Neural cell (in vitro differentiated cells): ENCODE measurements at regions not wholly inside any gene's neighbourhood (a gene's known extent, or its start where the extent isn't known, plus 50 kb on each side); places are given as distances from the start of the nearest gene placed in this dataset.
A peak's percentile ranks its signal among the peaks of the same experiment; 100 is the strongest.

Source experiments
- EP300 ChIP-seq: fragments of 450-650 bp; conservative IDR thresholded peaks from 2 replicates; pipeline ENCODE4 v1.6.1; 2014; ENCODE audit warnings: antibody characterized with exemption, mild to moderate bottlenecking, moderate library complexity; ENCODE audit not compliant: poor library complexity, severe bottlenecking
- EZH2 ChIP-seq: fragments of 200-600, 300-800 bp; shearing (Covaris generic), sonication (generic); IDR thresholded peaks from 2 replicates; pipeline ENCODE4 v1.6.1; 2014; ENCODE audit warnings: antibody characterized with exemption, low read length, borderline replicate concordance, mild to moderate bottlenecking; ENCODE audit not compliant: insufficient read depth, poor library complexity, severe bottlenecking
- POLR2AphosphoS5 ChIP-seq: IDR thresholded peaks from 2 replicates; pipeline ENCODE4 v1.6.1; 2012
- RAD21 ChIP-seq: fragments of 450-650 bp; conservative IDR thresholded peaks from 2 replicates; pipeline ENCODE4 v1.6.1; 2014; ENCODE audit warnings: antibody characterized with exemption, mild to moderate bottlenecking, moderate library complexity
- SMC3 ChIP-seq: fragments of 450-650 bp; conservative IDR thresholded peaks from 2 replicates; pipeline ENCODE4 v1.6.1; 2014; ENCODE audit warnings: antibody characterized with exemption, mild to moderate bottlenecking, moderate library complexity; ENCODE audit not compliant: poor library complexity
- TAF1 ChIP-seq: IDR thresholded peaks from 2 replicates; pipeline ENCODE4 v1.6.1; 2012; ENCODE audit warnings: low read depth
- TF ChIP-seq, protein P1 (sequence below): fragments of 450-650 bp; IDR thresholded peaks from 2 replicates; pipeline ENCODE4 v1.5.1; 2014; ENCODE audit warnings: antibody characterized with exemption, mild to moderate bottlenecking, moderate library complexity; ENCODE audit not compliant: poor library complexity, severe bottlenecking
- TF ChIP-seq, protein P2 (sequence below): IDR thresholded peaks from 2 replicates; pipeline ENCODE4 v1.6.1; 2012; ENCODE audit warnings: borderline replicate concordance

DNA sequence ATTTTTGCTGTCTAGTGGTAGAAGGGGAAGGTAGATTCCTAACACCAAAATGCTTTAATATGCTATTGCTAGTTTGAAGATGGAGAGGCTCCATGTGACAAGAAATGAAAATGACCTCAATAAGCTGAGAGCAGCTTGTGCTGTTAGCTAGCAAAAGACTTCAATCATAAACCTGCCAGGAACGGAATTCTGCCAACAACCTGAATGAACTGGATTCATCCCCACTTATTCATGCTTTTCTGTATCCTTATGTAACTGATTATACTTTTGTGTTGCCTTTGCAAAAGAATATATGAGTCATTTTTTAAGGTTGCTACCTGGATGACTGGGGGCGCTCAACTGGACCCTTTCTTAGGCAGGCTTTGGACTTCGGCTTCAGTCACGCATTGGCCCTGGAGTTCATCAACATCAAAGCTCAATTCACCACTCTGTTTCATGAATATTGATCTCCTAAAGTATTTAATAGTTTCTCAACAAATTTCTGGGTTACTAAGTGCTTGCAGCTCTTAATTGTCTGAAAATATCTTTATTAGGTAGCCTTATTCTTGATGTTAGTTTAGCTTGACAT, 97.5 kb upstream of the KCNJ3 start:
- TF ChIP-seq, protein P1, sequence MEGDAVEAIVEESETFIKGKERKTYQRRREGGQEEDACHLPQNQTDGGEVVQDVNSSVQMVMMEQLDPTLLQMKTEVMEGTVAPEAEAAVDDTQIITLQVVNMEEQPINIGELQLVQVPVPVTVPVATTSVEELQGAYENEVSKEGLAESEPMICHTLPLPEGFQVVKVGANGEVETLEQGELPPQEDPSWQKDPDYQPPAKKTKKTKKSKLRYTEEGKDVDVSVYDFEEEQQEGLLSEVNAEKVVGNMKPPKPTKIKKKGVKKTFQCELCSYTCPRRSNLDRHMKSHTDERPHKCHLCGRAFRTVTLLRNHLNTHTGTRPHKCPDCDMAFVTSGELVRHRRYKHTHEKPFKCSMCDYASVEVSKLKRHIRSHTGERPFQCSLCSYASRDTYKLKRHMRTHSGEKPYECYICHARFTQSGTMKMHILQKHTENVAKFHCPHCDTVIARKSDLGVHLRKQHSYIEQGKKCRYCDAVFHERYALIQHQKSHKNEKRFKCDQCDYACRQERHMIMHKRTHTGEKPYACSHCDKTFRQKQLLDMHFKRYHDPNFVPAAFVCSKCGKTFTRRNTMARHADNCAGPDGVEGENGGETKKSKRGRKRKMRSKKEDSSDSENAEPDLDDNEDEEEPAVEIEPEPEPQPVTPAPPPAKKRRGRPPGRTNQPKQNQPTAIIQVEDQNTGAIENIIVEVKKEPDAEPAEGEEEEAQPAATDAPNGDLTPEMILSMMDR = no peak
- no peak for TF ChIP-seq EP300
- no peak for TF ChIP-seq SMC3
- TF ChIP-seq RAD21 = no peak
- no peak for TF ChIP-seq EZH2
- TF ChIP-seq, protein P2, sequence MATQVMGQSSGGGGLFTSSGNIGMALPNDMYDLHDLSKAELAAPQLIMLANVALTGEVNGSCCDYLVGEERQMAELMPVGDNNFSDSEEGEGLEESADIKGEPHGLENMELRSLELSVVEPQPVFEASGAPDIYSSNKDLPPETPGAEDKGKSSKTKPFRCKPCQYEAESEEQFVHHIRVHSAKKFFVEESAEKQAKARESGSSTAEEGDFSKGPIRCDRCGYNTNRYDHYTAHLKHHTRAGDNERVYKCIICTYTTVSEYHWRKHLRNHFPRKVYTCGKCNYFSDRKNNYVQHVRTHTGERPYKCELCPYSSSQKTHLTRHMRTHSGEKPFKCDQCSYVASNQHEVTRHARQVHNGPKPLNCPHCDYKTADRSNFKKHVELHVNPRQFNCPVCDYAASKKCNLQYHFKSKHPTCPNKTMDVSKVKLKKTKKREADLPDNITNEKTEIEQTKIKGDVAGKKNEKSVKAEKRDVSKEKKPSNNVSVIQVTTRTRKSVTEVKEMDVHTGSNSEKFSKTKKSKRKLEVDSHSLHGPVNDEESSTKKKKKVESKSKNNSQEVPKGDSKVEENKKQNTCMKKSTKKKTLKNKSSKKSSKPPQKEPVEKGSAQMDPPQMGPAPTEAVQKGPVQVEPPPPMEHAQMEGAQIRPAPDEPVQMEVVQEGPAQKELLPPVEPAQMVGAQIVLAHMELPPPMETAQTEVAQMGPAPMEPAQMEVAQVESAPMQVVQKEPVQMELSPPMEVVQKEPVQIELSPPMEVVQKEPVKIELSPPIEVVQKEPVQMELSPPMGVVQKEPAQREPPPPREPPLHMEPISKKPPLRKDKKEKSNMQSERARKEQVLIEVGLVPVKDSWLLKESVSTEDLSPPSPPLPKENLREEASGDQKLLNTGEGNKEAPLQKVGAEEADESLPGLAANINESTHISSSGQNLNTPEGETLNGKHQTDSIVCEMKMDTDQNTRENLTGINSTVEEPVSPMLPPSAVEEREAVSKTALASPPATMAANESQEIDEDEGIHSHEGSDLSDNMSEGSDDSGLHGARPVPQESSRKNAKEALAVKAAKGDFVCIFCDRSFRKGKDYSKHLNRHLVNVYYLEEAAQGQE = peak; percentile 17
- TF ChIP-seq TAF1 = no peak
- TF ChIP-seq POLR2AphosphoS5 = peak; percentile 37
